ENCODE measurements at regions not wholly inside any gene's neighbourhood (a gene's known extent, or its start where the extent isn't known, plus 50 kb on each side); places are given as distances from the start of the nearest gene placed in this dataset.

- Histone ChIP-seq H3K4me3 (ENCODE audit: low read length in 2 of 2) (no peak overlapping the region), H3K27me3 (ENCODE audit: control insufficient read depth in 2 of 2, insufficient read depth in 2 of 2, low read length in 2 of 2) (no peaks in the 10 kb centered on the region), H3K27ac (ENCODE audit: low read depth in 2 of 2, low read length in 2 of 2) (no peak overlapping the region), H3K9ac (ENCODE audit: low read depth in 1 of 2, low read length in 2 of 2) (no peak overlapping the region), H3K9me3 (ENCODE audit: control insufficient read depth in 2 of 2, low read length in 2 of 2) (no peaks in the 10 kb centered on the region), H3K36me3 (ENCODE audit: control insufficient read depth in 2 of 2, insufficient read depth in 2 of 2, low read length in 2 of 2) (no peaks in the 10 kb centered on the region), H3K4me1 (ENCODE audit: control insufficient read depth in 2 of 2, insufficient read depth in 2 of 2, low read length in 2 of 2) (no peaks in the 10 kb centered on the region)
Observed at GRCh38 chr3:152177757-152178156, 91.0 kb upstream of the MBNL1 start.

- H3K9ac ChIP-seq (ENCODE audit: low read depth in 1 of 2, low read length in 2 of 2): no peak overlapping the region
- no peaks in the 10 kb centered on the region for H3K4me1 ChIP-seq (ENCODE audit: control insufficient read depth in 2 of 2, insufficient read depth in 2 of 2, low read length in 2 of 2)
- no peaks in the 10 kb centered on the region for H3K27me3 ChIP-seq (ENCODE audit: control insufficient read depth in 2 of 2, insufficient read depth in 2 of 2, low read length in 2 of 2)
- H3K36me3 ChIP-seq (ENCODE audit: control insufficient read depth in 2 of 2, insufficient read depth in 2 of 2, low read length in 2 of 2): no peaks in the 10 kb centered on the region
- no peak overlapping the region for H3K27ac ChIP-seq (ENCODE audit: low read depth in 2 of 2, low read length in 2 of 2)
- H3K9me3 ChIP-seq (ENCODE audit: control insufficient read depth in 2 of 2, low read length in 2 of 2): no peaks in the 10 kb centered on the region
- no peak overlapping the region for H3K4me3 ChIP-seq (ENCODE audit: low read length in 2 of 2)
Observed at GRCh38 chr3:152183473-152183872, 85.3 kb upstream of the MBNL1 start.

- Histone ChIP-seq H3K9me3 (ENCODE audit: control insufficient read depth in 2 of 2, low read length in 2 of 2) (no peaks in the 10 kb centered on the region), H3K4me3 (ENCODE audit: low read length in 2 of 2) (no peak overlapping the region), H3K27ac (ENCODE audit: low read depth in 2 of 2, low read length in 2 of 2) (no peak overlapping the region), H3K36me3 (ENCODE audit: control insufficient read depth in 2 of 2, insufficient read depth in 2 of 2, low read length in 2 of 2) (no peaks in the 10 kb centered on the region), H3K27me3 (ENCODE audit: control insufficient read depth in 2 of 2, insufficient read depth in 2 of 2, low read length in 2 of 2) (no peaks in the 10 kb centered on the region), H3K9ac (ENCODE audit: low read depth in 1 of 2, low read length in 2 of 2) (no peak overlapping the region), H3K4me1 (ENCODE audit: control insufficient read depth in 2 of 2, insufficient read depth in 2 of 2, low read length in 2 of 2) (no peaks in the 10 kb centered on the region)
Observed at GRCh38 chr3:152184971-152185686, 83.6 kb upstream of the MBNL1 start.

GRCh38 chr3:152185891-152186630 lies 82.7 kb upstream of the MBNL1 start:
- Histone ChIP-seq H3K36me3 (ENCODE audit: control insufficient read depth in 2 of 2, insufficient read depth in 2 of 2, low read length in 2 of 2) (no peaks in the 10 kb centered on the region), H3K9me3 (ENCODE audit: control insufficient read depth in 2 of 2, low read length in 2 of 2) (no peaks in the 10 kb centered on the region), H3K27me3 (ENCODE audit: control insufficient read depth in 2 of 2, insufficient read depth in 2 of 2, low read length in 2 of 2) (no peaks in the 10 kb centered on the region), H3K4me1 (ENCODE audit: control insufficient read depth in 2 of 2, insufficient read depth in 2 of 2, low read length in 2 of 2) (no peaks in the 10 kb centered on the region), H3K4me3 (ENCODE audit: low read length in 2 of 2) (no peak overlapping the region), H3K9ac (ENCODE audit: low read depth in 1 of 2, low read length in 2 of 2) (no peak overlapping the region), H3K27ac (ENCODE audit: low read depth in 2 of 2, low read length in 2 of 2) (no peak overlapping the region)

- Histone ChIP-seq H3K4me1 (ENCODE audit: control insufficient read depth in 2 of 2, insufficient read depth in 2 of 2, low read length in 2 of 2) (peaks cover 4% of the 10 kb centered on the region in 2 donors), H3K9ac (ENCODE audit: low read depth in 1 of 2, low read length in 2 of 2) (no peak overlapping the region), H3K27me3 (ENCODE audit: control insufficient read depth in 2 of 2, insufficient read depth in 2 of 2, low read length in 2 of 2) (no peaks in the 10 kb centered on the region), H3K4me3 (ENCODE audit: low read length in 2 of 2) (no peak overlapping the region), H3K27ac (ENCODE audit: low read depth in 2 of 2, low read length in 2 of 2) (no peak overlapping the region), H3K9me3 (ENCODE audit: control insufficient read depth in 2 of 2, low read length in 2 of 2) (no peaks in the 10 kb centered on the region), H3K36me3 (ENCODE audit: control insufficient read depth in 2 of 2, insufficient read depth in 2 of 2, low read length in 2 of 2) (no peaks in the 10 kb centered on the region)
Observed at GRCh38 chr3:152190636-152191183, 78.0 kb upstream of the MBNL1 start.

- no peaks in the 10 kb centered on the region for H3K27me3 ChIP-seq (ENCODE audit: control insufficient read depth in 2 of 2, insufficient read depth in 2 of 2, low read length in 2 of 2)
- H3K36me3 ChIP-seq (ENCODE audit: control insufficient read depth in 2 of 2, insufficient read depth in 2 of 2, low read length in 2 of 2): no peaks in the 10 kb centered on the region
- H3K9ac ChIP-seq (ENCODE audit: low read depth in 1 of 2, low read length in 2 of 2): no peak overlapping the region
- H3K27ac ChIP-seq (ENCODE audit: low read depth in 2 of 2, low read length in 2 of 2): no peak overlapping the region
- H3K9me3 ChIP-seq (ENCODE audit: control insufficient read depth in 2 of 2, low read length in 2 of 2): no peaks in the 10 kb centered on the region
- peaks cover 4% of the 10 kb centered on the region in 2 donors for H3K4me1 ChIP-seq (ENCODE audit: control insufficient read depth in 2 of 2, insufficient read depth in 2 of 2, low read length in 2 of 2)
- H3K4me3 ChIP-seq (ENCODE audit: low read length in 2 of 2): no peak overlapping the region
Observed at GRCh38 chr3:152192050-152192449, 76.7 kb upstream of the MBNL1 start.

- H3K4me1 ChIP-seq (ENCODE audit: control insufficient read depth in 2 of 2, insufficient read depth in 2 of 2, low read length in 2 of 2): peaks cover 4% of the 10 kb centered on the region in 2 donors
- peak overlapping the region; percentile 30 to 61 for H3K4me3 ChIP-seq (ENCODE audit: low read length in 2 of 2)
- H3K9me3 ChIP-seq (ENCODE audit: control insufficient read depth in 2 of 2, low read length in 2 of 2): no peaks in the 10 kb centered on the region
- no peaks in the 10 kb centered on the region for H3K27me3 ChIP-seq (ENCODE audit: control insufficient read depth in 2 of 2, insufficient read depth in 2 of 2, low read length in 2 of 2)
- H3K9ac ChIP-seq (ENCODE audit: low read depth in 1 of 2, low read length in 2 of 2): peak overlapping the region; percentile 12 to 17
- H3K27ac ChIP-seq (ENCODE audit: low read depth in 2 of 2, low read length in 2 of 2): peak overlapping the region; percentile 29 to 61
- H3K36me3 ChIP-seq (ENCODE audit: control insufficient read depth in 2 of 2, insufficient read depth in 2 of 2, low read length in 2 of 2): no peaks in the 10 kb centered on the region
Observed at GRCh38 chr3:152192936-152193672, 75.6 kb upstream of the MBNL1 start.

GRCh38 chr3:152193673-152194267 lies 75.0 kb upstream of the MBNL1 start:
- H3K27ac ChIP-seq (ENCODE audit: low read depth in 2 of 2, low read length in 2 of 2): peak overlapping the region; percentile 29 to 61

GRCh38 chr3:152195206-152195605 lies 73.5 kb upstream of the MBNL1 start:
- Histone ChIP-seq H3K4me3 (ENCODE audit: low read length in 2 of 2) (no peak overlapping the region), H3K9me3 (ENCODE audit: control insufficient read depth in 2 of 2, low read length in 2 of 2) (no peaks in the 10 kb centered on the region), H3K27me3 (ENCODE audit: control insufficient read depth in 2 of 2, insufficient read depth in 2 of 2, low read length in 2 of 2) (no peaks in the 10 kb centered on the region), H3K36me3 (ENCODE audit: control insufficient read depth in 2 of 2, insufficient read depth in 2 of 2, low read length in 2 of 2) (no peaks in the 10 kb centered on the region), H3K4me1 (ENCODE audit: control insufficient read depth in 2 of 2, insufficient read depth in 2 of 2, low read length in 2 of 2) (peaks cover 4 to 8% of the 10 kb centered on the region in 2 donors), H3K27ac (ENCODE audit: low read depth in 2 of 2, low read length in 2 of 2) (no peak overlapping the region), H3K9ac (ENCODE audit: low read depth in 1 of 2, low read length in 2 of 2) (no peak overlapping the region)

More at GRCh38 chr3:152193673-152194267, 75.0 kb upstream of the MBNL1 start:
- H3K27me3 ChIP-seq (ENCODE audit: control insufficient read depth in 2 of 2, insufficient read depth in 2 of 2, low read length in 2 of 2): no peaks in the 10 kb centered on the region
- H3K9me3 ChIP-seq (ENCODE audit: control insufficient read depth in 2 of 2, low read length in 2 of 2): no peaks in the 10 kb centered on the region
- no peak overlapping the region for H3K9ac ChIP-seq (ENCODE audit: low read depth in 1 of 2, low read length in 2 of 2)
- H3K36me3 ChIP-seq (ENCODE audit: control insufficient read depth in 2 of 2, insufficient read depth in 2 of 2, low read length in 2 of 2): no peaks in the 10 kb centered on the region
- peaks cover 4 to 8% of the 10 kb centered on the region in 2 donors for H3K4me1 ChIP-seq (ENCODE audit: control insufficient read depth in 2 of 2, insufficient read depth in 2 of 2, low read length in 2 of 2)
- H3K4me3 ChIP-seq (ENCODE audit: low read length in 2 of 2): peak overlapping the region; percentile 30 to 61
